22Rv1 (cell line): ENCODE measurements at regions not wholly inside any gene's neighbourhood (a gene's known extent, or its start where the extent isn't known, plus 50 kb on each side); places are given as distances from the start of the nearest gene placed in this dataset.

Source experiments
- H3K27ac ChIP-seq: fragments of 450-650 bp; 2 replicates; pipeline ENCODE4 v1.5.1; 2017
- ZFX ChIP-seq: fragments of 450-650 bp; IDR thresholded peaks from 2 replicates; pipeline ENCODE4 v1.6.1; 2017; ENCODE audit warnings: antibody characterized with exemption, borderline replicate concordance
- TF ChIP-seq, protein P1 (sequence below): fragments of 450-650 bp; IDR thresholded peaks from 2 replicates; pipeline ENCODE4 v1.5.1; 2017; ENCODE audit warnings: mild to moderate bottlenecking

- TF ChIP-seq ZFX: no peak
- TF ChIP-seq, protein P1, sequence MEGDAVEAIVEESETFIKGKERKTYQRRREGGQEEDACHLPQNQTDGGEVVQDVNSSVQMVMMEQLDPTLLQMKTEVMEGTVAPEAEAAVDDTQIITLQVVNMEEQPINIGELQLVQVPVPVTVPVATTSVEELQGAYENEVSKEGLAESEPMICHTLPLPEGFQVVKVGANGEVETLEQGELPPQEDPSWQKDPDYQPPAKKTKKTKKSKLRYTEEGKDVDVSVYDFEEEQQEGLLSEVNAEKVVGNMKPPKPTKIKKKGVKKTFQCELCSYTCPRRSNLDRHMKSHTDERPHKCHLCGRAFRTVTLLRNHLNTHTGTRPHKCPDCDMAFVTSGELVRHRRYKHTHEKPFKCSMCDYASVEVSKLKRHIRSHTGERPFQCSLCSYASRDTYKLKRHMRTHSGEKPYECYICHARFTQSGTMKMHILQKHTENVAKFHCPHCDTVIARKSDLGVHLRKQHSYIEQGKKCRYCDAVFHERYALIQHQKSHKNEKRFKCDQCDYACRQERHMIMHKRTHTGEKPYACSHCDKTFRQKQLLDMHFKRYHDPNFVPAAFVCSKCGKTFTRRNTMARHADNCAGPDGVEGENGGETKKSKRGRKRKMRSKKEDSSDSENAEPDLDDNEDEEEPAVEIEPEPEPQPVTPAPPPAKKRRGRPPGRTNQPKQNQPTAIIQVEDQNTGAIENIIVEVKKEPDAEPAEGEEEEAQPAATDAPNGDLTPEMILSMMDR: no peak
- H3K27ac ChIP-seq: no peak overlapping the region
Measured at GRCh38 chr4:138602664-138603063, 360.5 kb upstream of the SLC7A11 start.

GRCh38 chr4:138599965-138600364 is 357.8 kb upstream of the SLC7A11 start:
- TF ChIP-seq, protein P1: no peak
- TF ChIP-seq ZFX: no peak
- H3K27ac ChIP-seq: no peak overlapping the region

DNA sequence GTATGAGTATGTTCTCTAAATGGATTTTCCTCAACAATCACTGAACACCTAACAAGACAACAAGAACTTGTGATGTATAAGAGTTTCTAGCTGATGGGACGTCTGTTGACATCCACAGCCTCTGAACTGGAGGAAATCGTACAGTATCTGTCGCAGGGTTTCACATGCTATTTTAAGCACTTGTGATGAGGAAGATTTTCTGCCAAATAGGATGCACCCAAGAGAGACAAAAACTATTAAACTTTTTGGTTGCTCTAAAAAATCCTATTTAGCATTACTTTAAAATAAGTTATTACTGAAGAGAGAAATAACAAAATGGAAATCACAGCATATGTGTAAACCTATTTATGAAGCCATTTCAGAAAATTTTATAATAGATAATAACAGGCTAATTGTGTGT is 356.1 kb upstream of the SLC7A11 start:
- TF ChIP-seq, protein P1: no peak
- no peak for TF ChIP-seq ZFX

DNA sequence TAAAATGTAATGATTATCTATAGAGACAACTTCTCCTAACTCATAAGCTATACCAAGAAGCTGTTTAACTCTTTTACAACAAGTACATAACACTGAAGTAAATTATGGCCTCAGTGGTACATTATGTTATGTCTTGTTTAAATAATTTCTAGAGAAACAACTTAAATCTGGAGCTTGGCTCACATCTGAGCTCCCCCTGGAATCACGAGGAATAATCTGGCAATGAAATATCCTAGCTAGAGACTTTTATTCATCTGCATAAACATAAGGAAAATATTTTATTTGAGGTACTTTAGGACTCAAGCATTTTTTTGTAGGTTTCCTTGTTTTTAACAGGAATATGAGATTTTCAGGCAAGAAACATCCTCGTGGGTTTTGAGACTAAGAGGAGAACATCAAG is 354.7 kb upstream of the SLC7A11 start:
- TF ChIP-seq, protein P1: no peak
- TF ChIP-seq ZFX: no peak
- no peak overlapping the region for H3K27ac ChIP-seq

More for the DNA sequence above, 356.1 kb upstream of the SLC7A11 start:
- no peak overlapping the region for H3K27ac ChIP-seq

- TF ChIP-seq, protein P1: no peak
- TF ChIP-seq ZFX: no peak
- H3K27ac ChIP-seq: no peak overlapping the region
Measured at GRCh38 chr4:138595731-138596460, 353.7 kb upstream of the SLC7A11 start.

DNA sequence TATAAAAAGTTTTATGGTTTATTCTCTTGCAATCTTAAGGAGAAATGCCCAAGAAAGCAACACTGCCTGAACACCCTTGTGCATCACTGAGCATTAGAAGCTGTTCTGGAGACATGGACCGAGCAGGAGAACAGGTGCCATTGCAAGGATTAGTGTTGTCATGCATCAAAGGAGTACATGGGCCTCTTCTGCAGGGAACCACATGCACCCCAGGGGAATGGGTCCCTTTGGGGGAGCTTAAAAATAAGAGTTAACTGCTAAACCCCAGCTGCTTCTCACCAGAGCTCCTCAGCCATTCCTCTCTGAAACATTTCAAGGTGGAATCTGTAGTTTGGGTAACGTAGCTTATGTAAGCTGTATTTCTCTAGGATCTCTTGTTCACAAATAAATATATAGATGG is 353.0 kb upstream of the SLC7A11 start:
- no peak for TF ChIP-seq ZFX
- TF ChIP-seq, protein P1: no peak
- no peak overlapping the region for H3K27ac ChIP-seq

DNA sequence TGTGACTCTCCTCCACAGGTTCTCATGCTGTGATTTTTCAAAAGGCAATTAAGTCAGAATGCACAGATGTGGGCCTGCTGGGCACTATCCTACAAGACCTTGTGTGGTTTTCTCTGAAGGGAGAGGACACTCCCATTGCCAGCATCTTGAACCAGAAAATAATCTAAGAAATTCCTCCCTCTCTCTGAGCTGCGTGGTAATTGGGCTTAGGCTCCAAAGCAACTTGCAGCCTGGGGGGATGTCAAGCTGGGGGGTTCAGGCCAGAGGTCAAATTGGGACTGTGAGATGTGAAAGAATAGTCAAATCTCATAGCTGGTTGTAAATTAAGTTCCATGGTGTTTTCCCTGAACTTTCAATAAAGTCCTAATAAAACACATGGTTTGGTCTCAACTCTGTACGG is 350.6 kb upstream of the SLC7A11 start:
- TF ChIP-seq, protein P1: no peak
- TF ChIP-seq ZFX: no peak

More for the DNA sequence above, 350.6 kb upstream of the SLC7A11 start:
- no peak overlapping the region for H3K27ac ChIP-seq
